Osteocyte (in vitro differentiated cells): ENCODE measurements at regions not wholly inside any gene's neighbourhood (a gene's known extent, or its start where the extent isn't known, plus 50 kb on each side); places are given as distances from the start of the nearest gene placed in this dataset.

Experiments used
- DNase-seq: peaks from one replicate; pipeline ENCODE4 v3.0.0; 2021; ENCODE audit warnings: mixed read lengths; ENCODE audit not compliant: unreplicated experiment; ENCODE audit errors: extremely low spot score
- H3K27ac Mint-ChIP-seq: one replicate; pipeline ENCODE4 v1.8.0; 2021; ENCODE audit warnings: mild to moderate bottlenecking, mixed read lengths; ENCODE audit not compliant: unreplicated experiment
- H3K27me3 Mint-ChIP-seq: one replicate; pipeline ENCODE4 v1.8.0; 2021; ENCODE audit warnings: mixed read lengths; ENCODE audit not compliant: unreplicated experiment
- H3K36me3 Mint-ChIP-seq: one replicate; pipeline ENCODE4 v1.8.0; 2021; ENCODE audit warnings: mixed read lengths; ENCODE audit not compliant: unreplicated experiment
- H3K4me1 Mint-ChIP-seq: one replicate; pipeline ENCODE4 v1.8.0; 2021; ENCODE audit warnings: mixed read lengths; ENCODE audit not compliant: unreplicated experiment
- H3K4me3 Mint-ChIP-seq: one replicate; pipeline ENCODE4 v1.8.0; 2021; ENCODE audit warnings: mild to moderate bottlenecking, moderate library complexity, mixed read lengths; ENCODE audit not compliant: unreplicated experiment
- H3K9me3 Mint-ChIP-seq: one replicate; pipeline ENCODE4 v1.8.0; 2021; ENCODE audit warnings: mixed read lengths; ENCODE audit not compliant: unreplicated experiment
- TF ChIP-seq, protein P1 (sequence below): fragments of 200-600 bp; sonication (generic); IDR thresholded peaks from 2 replicates; pipeline ENCODE4 v1.5.0; 2021; ENCODE audit warnings: antibody characterized with exemption, mild to moderate bottlenecking, moderate library complexity

DNA sequence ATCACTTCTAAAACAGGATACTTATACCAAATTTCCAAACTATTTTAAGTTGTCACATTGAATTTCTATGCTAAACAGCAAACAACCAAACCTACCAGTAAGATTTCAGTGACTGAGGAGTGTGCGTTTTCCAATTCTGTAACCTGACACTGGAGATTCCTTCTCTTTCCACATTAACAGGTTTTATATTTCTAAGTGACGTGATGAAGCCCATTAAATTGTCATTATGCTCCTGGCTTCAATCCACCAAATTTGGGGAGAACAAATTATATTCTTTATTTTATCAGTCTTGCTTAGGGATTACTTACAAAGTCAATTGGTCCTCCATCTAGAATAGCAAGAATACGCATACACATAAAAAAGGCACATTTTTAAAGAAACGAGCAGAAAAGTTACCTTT lies 764.8 kb upstream of the NR2F2 start:
- no peak for DNase-seq
- TF ChIP-seq, protein P1, sequence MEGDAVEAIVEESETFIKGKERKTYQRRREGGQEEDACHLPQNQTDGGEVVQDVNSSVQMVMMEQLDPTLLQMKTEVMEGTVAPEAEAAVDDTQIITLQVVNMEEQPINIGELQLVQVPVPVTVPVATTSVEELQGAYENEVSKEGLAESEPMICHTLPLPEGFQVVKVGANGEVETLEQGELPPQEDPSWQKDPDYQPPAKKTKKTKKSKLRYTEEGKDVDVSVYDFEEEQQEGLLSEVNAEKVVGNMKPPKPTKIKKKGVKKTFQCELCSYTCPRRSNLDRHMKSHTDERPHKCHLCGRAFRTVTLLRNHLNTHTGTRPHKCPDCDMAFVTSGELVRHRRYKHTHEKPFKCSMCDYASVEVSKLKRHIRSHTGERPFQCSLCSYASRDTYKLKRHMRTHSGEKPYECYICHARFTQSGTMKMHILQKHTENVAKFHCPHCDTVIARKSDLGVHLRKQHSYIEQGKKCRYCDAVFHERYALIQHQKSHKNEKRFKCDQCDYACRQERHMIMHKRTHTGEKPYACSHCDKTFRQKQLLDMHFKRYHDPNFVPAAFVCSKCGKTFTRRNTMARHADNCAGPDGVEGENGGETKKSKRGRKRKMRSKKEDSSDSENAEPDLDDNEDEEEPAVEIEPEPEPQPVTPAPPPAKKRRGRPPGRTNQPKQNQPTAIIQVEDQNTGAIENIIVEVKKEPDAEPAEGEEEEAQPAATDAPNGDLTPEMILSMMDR = no peak
- no peak overlapping the region for H3K27ac Mint-ChIP-seq
- no peaks in the 10 kb centered on the region for H3K27me3 Mint-ChIP-seq
- H3K4me1 Mint-ChIP-seq = peaks cover 4% of the 10 kb centered on the region
- H3K36me3 Mint-ChIP-seq = no peaks in the 10 kb centered on the region
- peaks cover 6% of the 10 kb centered on the region for H3K9me3 Mint-ChIP-seq
- no peak overlapping the region for H3K4me3 Mint-ChIP-seq

DNA sequence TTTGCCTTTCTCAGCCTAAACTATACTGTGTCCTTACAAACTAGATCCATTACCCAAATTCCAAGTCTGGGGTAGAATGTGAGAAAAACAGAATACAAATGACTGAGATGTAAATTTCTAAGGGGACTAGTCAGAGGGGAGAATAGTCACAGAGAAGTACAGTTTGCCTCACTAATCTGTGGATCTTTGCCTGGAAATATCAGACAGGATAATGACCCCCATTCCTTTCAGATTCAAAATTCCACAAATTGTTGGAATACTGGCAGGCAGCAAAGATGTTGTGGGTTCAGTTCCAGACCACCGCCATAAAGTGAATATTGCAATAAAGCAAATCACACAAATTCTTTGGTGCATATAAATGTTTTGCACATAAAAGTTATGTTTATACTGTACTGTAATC lies 762.8 kb upstream of the NR2F2 start:
- peaks cover 12% of the 10 kb centered on the region for H3K9me3 Mint-ChIP-seq
- H3K4me3 Mint-ChIP-seq = no peak overlapping the region
- no peaks in the 10 kb centered on the region for H3K4me1 Mint-ChIP-seq
- H3K27me3 Mint-ChIP-seq = no peaks in the 10 kb centered on the region
- TF ChIP-seq, protein P1 = no peak
- peaks cover 3% of the 10 kb centered on the region for H3K36me3 Mint-ChIP-seq
- no peak for DNase-seq
- no peak overlapping the region for H3K27ac Mint-ChIP-seq

DNA sequence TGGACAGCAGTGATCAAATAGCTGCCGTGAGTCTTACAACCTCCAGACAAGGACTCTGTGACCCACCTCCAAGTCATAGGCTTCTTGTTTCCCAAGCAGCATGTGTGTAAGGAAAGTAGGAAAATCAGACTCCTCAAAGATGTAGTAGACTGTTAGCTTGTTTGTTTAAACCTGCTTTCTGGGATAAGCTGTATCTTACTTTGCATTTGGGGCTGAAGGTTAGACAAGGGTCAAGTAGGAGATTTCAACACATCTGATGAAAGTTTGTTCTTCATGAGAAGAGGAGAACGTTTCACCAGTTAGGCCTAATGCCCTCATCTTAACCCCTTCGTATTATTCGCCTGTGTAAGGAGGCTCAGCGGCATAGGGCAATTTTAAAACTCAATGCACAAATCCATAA lies 756.4 kb upstream of the NR2F2 start:
- H3K4me3 Mint-ChIP-seq = no peak overlapping the region
- TF ChIP-seq, protein P1 = no peak
- peaks cover 3% of the 10 kb centered on the region for H3K36me3 Mint-ChIP-seq
- DNase-seq = no peak
- H3K27me3 Mint-ChIP-seq = no peaks in the 10 kb centered on the region
- H3K27ac Mint-ChIP-seq = no peak overlapping the region
- H3K9me3 Mint-ChIP-seq = peaks cover 8% of the 10 kb centered on the region
- peaks cover 13% of the 10 kb centered on the region for H3K4me1 Mint-ChIP-seq

DNA sequence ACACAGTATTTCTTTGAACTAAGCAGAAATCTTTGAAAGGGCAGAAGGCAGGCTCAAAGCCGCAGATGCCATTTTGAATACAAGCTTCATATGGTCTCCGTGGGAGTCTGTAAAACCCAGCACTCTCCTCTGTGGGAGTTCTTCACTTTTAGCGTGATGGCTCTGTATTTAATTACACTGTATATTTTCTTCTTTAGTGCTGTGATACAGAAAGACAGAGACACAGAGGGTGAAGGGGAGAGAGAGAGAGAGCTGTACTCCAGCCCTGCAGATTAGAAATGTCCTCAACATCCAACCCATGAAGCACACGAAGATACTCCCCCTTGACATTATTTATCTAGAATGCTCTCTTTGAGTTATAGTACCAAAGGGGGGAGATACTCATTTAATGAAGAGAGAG lies 752.6 kb upstream of the NR2F2 start:
- no peaks in the 10 kb centered on the region for H3K9me3 Mint-ChIP-seq
- peak overlapping the region; percentile 17 for H3K27ac Mint-ChIP-seq
- TF ChIP-seq, protein P1 = no peak
- no peak for DNase-seq
- no peaks in the 10 kb centered on the region for H3K27me3 Mint-ChIP-seq
- peaks cover 13% of the 10 kb centered on the region for H3K4me1 Mint-ChIP-seq
- no peak overlapping the region for H3K4me3 Mint-ChIP-seq
- no peaks in the 10 kb centered on the region for H3K36me3 Mint-ChIP-seq

DNA sequence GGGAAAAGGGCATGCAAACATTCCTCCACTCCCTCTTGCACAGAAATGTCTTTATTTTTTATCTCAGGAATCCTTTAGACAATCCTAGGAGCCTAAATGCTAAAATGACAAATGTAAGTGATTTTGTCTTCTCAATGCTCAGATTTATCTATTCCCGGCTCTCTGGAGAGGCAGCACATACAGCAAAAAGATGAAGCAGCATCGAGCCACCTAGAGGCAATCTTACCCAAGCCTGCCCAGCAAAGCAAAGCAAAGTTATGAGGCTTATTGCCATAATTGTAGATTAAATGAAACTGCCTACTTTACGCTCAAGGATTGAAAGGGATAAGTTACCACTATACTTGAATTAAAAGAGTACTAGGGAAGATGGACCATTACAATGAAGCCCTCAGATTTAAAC lies 750.4 kb upstream of the NR2F2 start:
- H3K27ac Mint-ChIP-seq = no peak overlapping the region
- no peak for DNase-seq
- H3K4me1 Mint-ChIP-seq = peaks cover 11% of the 10 kb centered on the region
- TF ChIP-seq, protein P1 = no peak
- no peaks in the 10 kb centered on the region for H3K36me3 Mint-ChIP-seq
- H3K4me3 Mint-ChIP-seq = no peak overlapping the region
- H3K27me3 Mint-ChIP-seq = no peaks in the 10 kb centered on the region
- H3K9me3 Mint-ChIP-seq = no peaks in the 10 kb centered on the region
